ENCODE measurements at regions not wholly inside any gene's neighbourhood (a gene's known extent, or its start where the extent isn't known, plus 50 kb on each side); places are given as distances from the start of the nearest gene placed in this dataset.

DNA sequence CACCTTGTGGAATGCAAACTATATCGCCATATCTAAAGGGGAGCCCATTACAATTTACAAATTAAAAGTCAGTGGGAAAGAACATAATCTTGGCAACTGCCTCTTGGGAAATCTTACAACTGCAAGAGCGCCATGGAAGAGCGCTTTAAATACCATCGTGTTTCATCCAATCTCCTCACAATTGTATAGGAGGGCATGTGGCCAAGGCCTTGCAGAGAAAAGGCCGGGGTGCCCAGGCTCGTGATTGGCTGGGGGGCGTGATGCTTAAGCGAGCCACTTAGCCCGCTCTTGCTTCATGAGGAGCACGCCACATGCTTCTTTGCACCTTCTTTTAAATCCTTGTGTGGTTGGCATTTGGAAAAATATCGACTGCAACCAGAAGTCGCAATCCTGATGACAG lies 69.8 kb upstream of the NFIB start:
- TF ChIP-seq, protein P1, sequence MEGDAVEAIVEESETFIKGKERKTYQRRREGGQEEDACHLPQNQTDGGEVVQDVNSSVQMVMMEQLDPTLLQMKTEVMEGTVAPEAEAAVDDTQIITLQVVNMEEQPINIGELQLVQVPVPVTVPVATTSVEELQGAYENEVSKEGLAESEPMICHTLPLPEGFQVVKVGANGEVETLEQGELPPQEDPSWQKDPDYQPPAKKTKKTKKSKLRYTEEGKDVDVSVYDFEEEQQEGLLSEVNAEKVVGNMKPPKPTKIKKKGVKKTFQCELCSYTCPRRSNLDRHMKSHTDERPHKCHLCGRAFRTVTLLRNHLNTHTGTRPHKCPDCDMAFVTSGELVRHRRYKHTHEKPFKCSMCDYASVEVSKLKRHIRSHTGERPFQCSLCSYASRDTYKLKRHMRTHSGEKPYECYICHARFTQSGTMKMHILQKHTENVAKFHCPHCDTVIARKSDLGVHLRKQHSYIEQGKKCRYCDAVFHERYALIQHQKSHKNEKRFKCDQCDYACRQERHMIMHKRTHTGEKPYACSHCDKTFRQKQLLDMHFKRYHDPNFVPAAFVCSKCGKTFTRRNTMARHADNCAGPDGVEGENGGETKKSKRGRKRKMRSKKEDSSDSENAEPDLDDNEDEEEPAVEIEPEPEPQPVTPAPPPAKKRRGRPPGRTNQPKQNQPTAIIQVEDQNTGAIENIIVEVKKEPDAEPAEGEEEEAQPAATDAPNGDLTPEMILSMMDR (IDR thresholded peaks at IDR 0.05; ENCODE audit: low read length): no peak
- TF ChIP-seq EZH2 (IDR thresholded peaks at IDR 0.05; ENCODE audit: borderline replicate concordance, low read length): no peak
